NOMO-1 (cell line): ENCODE measurements at regions not wholly inside any gene's neighbourhood (a gene's known extent, or its start where the extent isn't known, plus 50 kb on each side); places are given as distances from the start of the nearest gene placed in this dataset.

Experiments used
- DNase-seq, 2 experiments: peaks; one replicate each; lab custom pipeline; 2025; ENCODE audit not compliant: unreplicated experiment in 2 of 2; lab: John Stamatoyannopoulos, UW

DNA sequence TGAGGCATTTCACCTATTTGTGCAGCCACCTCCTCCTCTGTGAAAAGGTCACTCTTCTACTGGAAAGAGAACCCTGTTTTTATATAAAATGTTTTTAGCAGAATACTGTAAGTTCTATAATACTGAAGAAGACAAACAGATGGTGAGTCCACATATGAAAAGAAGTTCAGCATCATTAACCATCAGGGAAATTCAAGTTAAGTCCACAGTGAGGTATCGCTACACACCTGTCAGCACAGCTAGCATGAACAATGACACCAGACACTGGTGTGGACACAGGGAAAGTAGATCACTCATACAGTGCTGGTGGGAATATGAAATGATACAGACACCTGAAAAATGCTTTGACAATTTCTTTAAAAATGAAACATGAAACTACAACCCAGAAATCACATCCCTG lies 133.0 kb downstream of the MAD2L1 start:
- no peak for DNase-seq

DNA sequence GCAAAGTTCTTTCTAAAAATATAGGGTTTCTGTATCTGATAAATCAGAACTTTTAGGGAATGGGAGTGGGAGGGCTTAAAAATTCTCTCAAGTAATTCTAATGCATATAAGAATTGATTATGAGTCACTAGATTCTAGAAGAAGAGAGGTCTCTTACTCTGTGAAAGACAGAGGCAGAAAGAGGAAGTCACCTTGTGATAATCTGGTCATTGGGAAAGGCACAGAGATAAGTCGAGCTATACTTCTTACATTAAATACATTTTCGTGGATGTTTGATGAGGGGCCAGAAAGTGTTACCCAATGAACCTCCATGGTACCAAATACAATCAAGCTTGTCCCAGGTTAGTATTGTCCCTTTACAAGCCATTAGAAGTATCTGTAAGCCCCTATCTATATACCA lies 134.4 kb downstream of the MAD2L1 start:
- peak in 1 of 2 experiments; percentile 2 for DNase-seq

DNA sequence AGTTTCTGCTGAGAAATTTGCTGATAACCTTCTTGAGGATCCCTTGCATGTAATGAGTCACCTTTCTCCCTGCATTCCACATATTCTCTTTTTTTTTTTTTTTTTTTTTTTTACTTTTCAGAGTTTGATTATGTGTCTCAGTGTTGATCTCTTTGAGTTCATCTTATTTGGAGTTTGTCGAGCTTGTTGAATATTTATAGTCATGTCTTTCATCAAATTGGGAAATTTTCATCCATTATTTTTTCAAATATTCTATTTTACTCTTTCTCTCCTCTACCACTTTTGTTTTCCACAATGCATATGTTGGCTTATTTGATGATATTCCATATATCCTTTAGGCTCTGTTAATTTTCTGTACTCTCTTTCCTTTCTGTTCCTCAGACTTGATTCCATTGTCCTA lies 136.1 kb downstream of the MAD2L1 start:
- DNase-seq: no peak

DNA sequence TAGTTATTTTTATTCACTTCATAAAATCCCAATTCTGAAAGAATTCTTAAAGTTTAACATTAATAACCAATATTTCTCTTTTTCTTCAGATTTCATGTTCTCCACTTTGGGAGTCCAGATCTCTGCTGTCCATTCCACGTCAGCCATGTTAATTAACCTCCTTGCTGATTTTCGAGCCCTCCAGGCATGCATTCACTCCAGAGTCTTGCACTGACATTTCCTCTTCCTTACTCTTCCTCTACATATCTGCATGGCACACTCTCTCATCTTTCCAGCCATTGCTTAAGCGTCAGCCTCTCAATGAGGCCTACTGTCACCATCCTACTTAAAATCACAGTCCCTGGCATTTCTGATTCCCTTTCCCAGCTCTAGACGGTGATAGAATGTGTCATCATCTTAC lies 144.8 kb downstream of the MAD2L1 start:
- no peak for DNase-seq

GRCh38 chr4:119906277-119906676 lies 160.4 kb downstream of the MAD2L1 start:
- no peak for DNase-seq

DNA sequence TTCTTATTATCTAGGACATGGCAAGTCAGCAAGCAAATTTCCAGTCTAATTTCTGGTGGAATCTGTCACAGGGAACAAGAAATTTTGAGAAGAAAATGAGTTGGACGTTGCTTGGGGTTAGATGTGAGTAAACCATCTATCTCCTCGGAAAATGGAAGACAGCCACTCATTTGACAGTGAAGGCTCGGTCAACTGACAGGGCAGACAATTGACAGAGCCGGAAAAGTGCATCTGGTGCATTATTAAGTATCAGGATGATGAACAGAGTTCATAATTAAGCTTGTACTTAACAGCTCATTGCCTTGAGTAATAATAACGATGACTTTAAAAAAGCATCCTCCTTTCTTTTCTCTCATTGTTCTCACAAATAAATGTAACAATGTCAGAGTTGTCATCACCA lies 168.4 kb downstream of the MAD2L1 start:
- DNase-seq: no peak

DNA sequence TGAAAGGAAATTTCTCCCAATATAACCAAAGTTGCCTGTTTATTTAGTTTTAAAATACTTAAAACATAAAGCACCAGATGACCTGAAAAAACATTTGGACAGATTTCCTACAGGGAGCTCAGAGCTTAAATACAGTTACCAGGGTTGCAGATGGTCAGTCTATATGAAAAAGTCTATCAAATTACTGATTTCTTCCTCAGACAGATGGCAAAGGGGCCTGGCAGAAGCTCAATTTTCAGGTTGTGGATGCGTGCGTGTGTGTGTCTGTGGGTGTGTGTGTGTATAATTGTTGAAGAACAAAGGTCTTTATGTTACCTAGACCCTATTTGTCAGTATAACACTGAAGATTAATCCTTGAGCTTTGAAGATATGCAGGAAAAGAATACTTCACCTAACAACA lies 169.4 kb downstream of the MAD2L1 start:
- no peak for DNase-seq

- DNase-seq: no peak
These were observed 171.9 kb downstream of the MAD2L1 start for GRCh38 chr4:119894650-119895208.

GRCh38 chr4:119873794-119874325 lies 192.8 kb downstream of the MAD2L1 start:
- DNase-seq: no peak

GRCh38 chr4:119873132-119873531 lies 193.5 kb downstream of the MAD2L1 start:
- no peak for DNase-seq

DNA sequence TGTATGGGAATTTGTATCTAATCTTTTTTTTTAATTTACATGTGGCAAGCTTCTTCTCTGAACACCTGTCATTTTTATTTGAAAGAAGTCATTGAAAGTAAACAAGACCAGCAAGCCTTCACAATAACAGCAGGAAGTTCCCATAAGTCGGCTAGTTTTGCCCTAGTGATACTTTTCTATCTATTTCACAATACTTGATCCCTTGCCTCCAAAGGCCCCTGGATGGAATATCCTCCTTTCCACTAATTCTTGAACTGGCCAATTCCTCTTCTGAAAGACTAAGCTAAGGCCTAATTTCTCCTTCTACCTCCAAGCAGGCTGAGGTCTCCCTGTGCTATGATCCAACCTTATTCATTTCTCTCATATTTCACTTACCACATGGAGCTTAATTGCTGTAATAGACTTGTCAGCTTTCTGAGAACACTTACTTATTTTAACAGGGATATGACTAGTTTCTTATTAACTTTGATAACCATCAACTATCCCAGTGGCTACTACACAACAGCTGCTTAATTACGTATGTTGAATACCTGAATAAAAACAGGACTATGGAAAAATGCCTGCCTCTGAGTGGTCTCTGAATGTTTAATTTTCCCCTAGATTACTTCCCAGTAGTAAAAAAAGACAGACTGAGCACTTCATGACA lies 194.2 kb downstream of the MAD2L1 start:
- no peak for DNase-seq

- DNase-seq: no peak
These were observed 195.8 kb downstream of the MAD2L1 start for GRCh38 chr4:119870856-119871255.

- DNase-seq: no peak
These were observed 200.9 kb downstream of the MAD2L1 start for GRCh38 chr4:119865789-119866188.

DNA sequence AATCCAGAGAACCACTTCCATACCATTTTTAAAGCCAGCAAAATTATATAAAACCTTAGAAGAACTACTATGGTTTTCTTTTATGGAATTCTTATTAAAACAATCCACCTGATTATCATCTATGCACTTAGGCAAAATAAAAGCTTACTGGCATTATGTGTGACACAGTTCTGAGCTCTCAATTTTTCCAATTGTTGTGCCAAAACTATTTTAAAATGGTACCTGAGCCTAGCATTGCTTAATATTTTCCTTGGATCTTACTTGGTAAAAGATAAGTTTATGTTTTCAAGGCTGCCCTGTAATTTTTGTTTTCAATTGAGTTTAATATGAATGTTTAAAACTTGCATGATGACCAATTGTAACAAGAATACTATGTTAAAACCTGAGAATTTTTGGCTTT lies 201.3 kb downstream of the MAD2L1 start:
- no peak for DNase-seq

DNA sequence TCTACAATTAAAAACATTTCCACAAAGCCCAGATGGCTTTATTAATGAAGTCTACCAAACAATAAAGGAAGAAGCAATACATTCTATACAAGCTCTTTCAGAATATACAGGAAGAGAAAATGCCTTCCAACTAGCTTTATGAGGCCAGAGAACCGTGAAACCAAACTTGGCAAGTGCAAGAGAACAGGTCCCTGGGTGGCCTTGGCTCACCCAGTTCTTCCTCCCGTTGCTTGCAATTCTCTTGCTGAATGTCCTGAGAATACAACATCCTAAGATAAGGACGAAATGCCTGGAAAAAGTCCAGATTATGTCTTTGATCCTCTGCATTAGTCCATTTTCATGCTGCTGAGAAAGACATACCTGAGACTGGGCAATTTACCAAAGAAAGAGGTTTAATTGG lies 204.9 kb downstream of the MAD2L1 start:
- no peak for DNase-seq

GRCh38 chr4:119858176-119858575 lies 208.5 kb downstream of the MAD2L1 start:
- DNase-seq: no peak

GRCh38 chr4:119854364-119854763 lies 212.3 kb downstream of the MAD2L1 start:
- DNase-seq: no peak

- no peak for DNase-seq
These were observed 215.0 kb downstream of the MAD2L1 start for GRCh38 chr4:119851649-119852048.

GRCh38 chr4:119841361-119841760 lies 212.8 kb upstream of the PDE5A start:
- no peak for DNase-seq

GRCh38 chr4:119835613-119835910 lies 207.0 kb upstream of the PDE5A start:
- DNase-seq: no peak

DNA sequence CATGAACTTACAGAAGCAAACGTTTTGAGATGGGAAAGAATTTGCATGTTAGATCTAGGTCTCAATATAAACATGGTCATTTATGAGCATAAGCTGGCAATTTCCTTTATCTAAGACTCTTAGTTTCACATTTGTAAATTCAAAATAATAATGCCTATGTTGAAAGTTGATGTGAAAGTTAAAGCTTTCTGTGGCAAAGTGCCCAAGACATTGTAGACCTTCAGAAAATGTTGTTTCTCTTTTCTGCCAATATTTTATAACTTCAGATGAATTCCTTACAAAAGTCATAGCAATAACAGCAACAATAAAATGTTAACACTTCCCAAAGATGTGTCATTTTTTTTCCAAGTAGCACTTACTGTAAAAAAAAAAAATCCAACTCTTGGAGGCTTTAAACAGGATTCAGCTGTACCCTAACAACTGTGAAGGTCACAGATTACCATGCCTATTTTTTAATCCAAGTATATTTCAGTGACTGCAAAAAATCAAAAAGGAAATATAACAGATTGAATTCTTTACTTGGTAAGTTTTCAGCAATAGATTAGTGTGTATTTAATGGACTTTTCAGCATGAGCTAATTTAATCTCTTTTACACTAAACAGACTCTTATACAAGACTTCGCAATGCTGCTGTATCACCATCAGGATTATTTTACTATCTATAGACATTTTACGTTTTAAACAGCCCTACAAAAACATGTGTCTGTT lies 206.5 kb upstream of the PDE5A start:
- DNase-seq: no peak

DNA sequence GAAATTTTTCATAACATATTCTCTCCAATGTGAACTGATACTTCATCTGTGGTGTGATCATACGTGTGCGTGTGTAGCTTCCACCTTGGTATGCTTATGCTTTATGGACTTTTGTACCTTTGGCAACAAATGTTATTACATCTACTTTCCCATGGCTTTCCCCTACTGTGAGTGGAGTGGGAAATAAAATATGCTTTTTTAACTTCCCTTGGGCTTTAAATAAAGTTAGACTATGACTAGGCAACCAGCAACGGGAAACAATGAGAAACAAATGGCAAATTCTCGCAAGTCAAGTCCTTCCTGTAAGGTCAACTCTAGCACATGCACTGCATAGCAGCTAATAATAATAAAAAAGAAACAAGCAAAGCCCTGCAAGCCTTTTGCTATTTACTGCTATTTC lies 205.0 kb upstream of the PDE5A start:
- DNase-seq: no peak
